ENCODE measurements at regions not wholly inside any gene's neighbourhood (a gene's known extent, or its start where the extent isn't known, plus 50 kb on each side); places are given as distances from the start of the nearest gene placed in this dataset.

DNA sequence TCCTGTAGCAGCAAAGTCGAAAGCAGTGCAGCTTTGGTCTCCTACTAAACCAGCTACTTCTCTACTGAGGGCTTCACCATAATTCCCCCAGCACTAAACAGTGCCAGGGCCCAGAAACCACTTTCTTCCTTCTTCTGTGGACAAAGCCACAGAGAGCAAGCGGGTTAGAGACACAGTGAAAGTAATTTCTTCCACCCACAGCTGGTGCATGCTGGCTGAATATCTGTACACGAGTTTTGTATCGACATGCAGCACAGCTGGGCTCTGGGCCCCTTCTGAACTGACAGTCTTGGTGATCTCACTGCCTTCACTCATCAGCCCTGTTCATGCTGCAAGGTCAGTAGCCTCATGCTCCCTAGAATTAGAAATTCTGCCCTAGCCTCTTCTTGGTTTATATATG lies 74.0 kb upstream of the SULT1C3 start:
- POLR2A ChIA-PET = no interaction called here
- 0% methylated on average over 4 of the region's 4 CpGs for WGBS (ENCODE audit: missing lambda C conversion rate)
- Histone ChIP-seq H3K27ac (no peak overlapping the region), H3K4me3 (no peak overlapping the region), H3K9me3 (no peaks in the 10 kb centered on the region), H3K4me1 (no peaks in the 10 kb centered on the region), H3K4me2 (no peak overlapping the region)
- TF ChIP-seq CEBPB (IDR thresholded peaks at IDR 0.05) (no peak), NPAS2 (CRISPR knock-in tag; IDR thresholded peaks at IDR 0.05; ENCODE audit: borderline replicate concordance) (no peak), RNF2 (IDR thresholded peaks at IDR 0.05; ENCODE audit: borderline replicate concordance, low read depth) (no peak), SMC3 (IDR thresholded peaks at IDR 0.05) (no peak), BHLHE40 (IDR thresholded peaks at IDR 0.05; ENCODE audit: low read depth, low read length) (no peak), POLR2A (IDR thresholded peaks at IDR 0.05; ENCODE audit: low read length) (no peak), ESRRA (IDR thresholded peaks at IDR 0.05; ENCODE audit: borderline replicate concordance, low read length) (no peak), ZC3H11A (IDR thresholded peaks at IDR 0.05) (no peak), FOSB (CRISPR knock-in tag; IDR thresholded peaks at IDR 0.05) (no peak), MAFK (IDR thresholded peaks at IDR 0.05; ENCODE audit: partially characterized antibody) (no peak), JUNB (IDR thresholded peaks at IDR 0.05) (no peak)
- TF ChIP-seq, protein P1, sequence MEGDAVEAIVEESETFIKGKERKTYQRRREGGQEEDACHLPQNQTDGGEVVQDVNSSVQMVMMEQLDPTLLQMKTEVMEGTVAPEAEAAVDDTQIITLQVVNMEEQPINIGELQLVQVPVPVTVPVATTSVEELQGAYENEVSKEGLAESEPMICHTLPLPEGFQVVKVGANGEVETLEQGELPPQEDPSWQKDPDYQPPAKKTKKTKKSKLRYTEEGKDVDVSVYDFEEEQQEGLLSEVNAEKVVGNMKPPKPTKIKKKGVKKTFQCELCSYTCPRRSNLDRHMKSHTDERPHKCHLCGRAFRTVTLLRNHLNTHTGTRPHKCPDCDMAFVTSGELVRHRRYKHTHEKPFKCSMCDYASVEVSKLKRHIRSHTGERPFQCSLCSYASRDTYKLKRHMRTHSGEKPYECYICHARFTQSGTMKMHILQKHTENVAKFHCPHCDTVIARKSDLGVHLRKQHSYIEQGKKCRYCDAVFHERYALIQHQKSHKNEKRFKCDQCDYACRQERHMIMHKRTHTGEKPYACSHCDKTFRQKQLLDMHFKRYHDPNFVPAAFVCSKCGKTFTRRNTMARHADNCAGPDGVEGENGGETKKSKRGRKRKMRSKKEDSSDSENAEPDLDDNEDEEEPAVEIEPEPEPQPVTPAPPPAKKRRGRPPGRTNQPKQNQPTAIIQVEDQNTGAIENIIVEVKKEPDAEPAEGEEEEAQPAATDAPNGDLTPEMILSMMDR (IDR thresholded peaks at IDR 0.05) = no peak
- TF ChIP-seq, protein P2, sequence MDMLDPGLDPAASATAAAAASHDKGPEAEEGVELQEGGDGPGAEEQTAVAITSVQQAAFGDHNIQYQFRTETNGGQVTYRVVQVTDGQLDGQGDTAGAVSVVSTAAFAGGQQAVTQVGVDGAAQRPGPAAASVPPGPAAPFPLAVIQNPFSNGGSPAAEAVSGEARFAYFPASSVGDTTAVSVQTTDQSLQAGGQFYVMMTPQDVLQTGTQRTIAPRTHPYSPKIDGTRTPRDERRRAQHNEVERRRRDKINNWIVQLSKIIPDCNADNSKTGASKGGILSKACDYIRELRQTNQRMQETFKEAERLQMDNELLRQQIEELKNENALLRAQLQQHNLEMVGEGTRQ (IDR thresholded peaks at IDR 0.05) = no peak
- ATAC-seq (no peak), FAIRE-seq (no peak), DNase-seq (ENCODE audit: low read depth in 1 of 2, low spot score in 1 of 2) (no peak)
- CTCF ChIA-PET = no interaction called here

DNA sequence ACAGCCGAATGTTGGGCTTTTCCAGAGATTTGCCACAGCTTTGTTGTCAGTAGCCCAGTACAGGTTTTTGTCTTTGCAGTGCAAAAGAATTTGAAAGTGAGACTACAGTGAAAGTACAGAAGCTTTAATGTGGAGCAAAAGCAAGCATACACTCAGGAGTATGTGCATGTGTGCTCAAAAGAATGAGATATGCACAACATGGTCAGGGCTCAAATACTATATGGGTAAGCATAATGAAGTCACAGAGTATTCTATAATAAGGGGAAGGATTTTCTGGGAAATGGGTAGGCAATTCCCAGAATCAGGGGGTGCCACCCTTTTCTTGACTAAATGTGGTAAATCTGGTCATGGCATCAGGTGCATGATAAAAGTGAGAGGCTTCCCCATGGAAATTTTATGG lies 72.1 kb upstream of the SULT1C3 start:
- WGBS (ENCODE audit: missing lambda C conversion rate) = 0% methylated on average over 1 of the region's 1 CpG
- FAIRE-seq (no peak), ATAC-seq (no peak), DNase-seq (ENCODE audit: low read depth in 1 of 2, low spot score in 1 of 2) (no peak)
- CTCF ChIA-PET = interaction anchor here (1.1 kb wide), 1 partner anchor 232 kb away, joined by 4 read pairs; no protein-coding TSS in a partner anchor
- no peak overlapping the region for H3K4me2 ChIP-seq
- no peak overlapping the region for H3K27ac ChIP-seq
- H3K4me3 ChIP-seq = no peak overlapping the region
- H3K4me1 ChIP-seq = no peaks in the 10 kb centered on the region
- POLR2A ChIA-PET = no interaction called here
- H3K9me3 ChIP-seq = no peaks in the 10 kb centered on the region
- TF ChIP-seq, protein P3, sequence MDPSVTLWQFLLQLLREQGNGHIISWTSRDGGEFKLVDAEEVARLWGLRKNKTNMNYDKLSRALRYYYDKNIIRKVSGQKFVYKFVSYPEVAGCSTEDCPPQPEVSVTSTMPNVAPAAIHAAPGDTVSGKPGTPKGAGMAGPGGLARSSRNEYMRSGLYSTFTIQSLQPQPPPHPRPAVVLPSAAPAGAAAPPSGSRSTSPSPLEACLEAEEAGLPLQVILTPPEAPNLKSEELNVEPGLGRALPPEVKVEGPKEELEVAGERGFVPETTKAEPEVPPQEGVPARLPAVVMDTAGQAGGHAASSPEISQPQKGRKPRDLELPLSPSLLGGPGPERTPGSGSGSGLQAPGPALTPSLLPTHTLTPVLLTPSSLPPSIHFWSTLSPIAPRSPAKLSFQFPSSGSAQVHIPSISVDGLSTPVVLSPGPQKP (IDR thresholded peaks at IDR 0.05; ENCODE audit: low read depth, low read length) = no peak
- TF ChIP-seq, protein P2 (IDR thresholded peaks at IDR 0.05) = no peak
- TF ChIP-seq HOXB5 (CRISPR knock-in tag; IDR thresholded peaks at IDR 0.05) (no peak), ESRRA (IDR thresholded peaks at IDR 0.05; ENCODE audit: borderline replicate concordance, low read length) (no peak), FOSL2 (IDR thresholded peaks at IDR 0.05) (no peak), FOSL2 (CRISPR knock-in tag; IDR thresholded peaks at IDR 0.05) (no peak), MAFK (IDR thresholded peaks at IDR 0.05; ENCODE audit: partially characterized antibody) (no peak), CBX8 (IDR thresholded peaks at IDR 0.05) (no peak), HOXB13 (CRISPR knock-in tag; IDR thresholded peaks at IDR 0.05; ENCODE audit: low read depth) (no peak), EP300 (IDR thresholded peaks at IDR 0.05) (no peak), NFE2L2 (conservative IDR thresholded peaks at IDR 0.05; ENCODE audit: low read length) (no peak)
- TF ChIP-seq, protein P1 (IDR thresholded peaks at IDR 0.05) = no peak
- TF ChIP-seq, protein P4, sequence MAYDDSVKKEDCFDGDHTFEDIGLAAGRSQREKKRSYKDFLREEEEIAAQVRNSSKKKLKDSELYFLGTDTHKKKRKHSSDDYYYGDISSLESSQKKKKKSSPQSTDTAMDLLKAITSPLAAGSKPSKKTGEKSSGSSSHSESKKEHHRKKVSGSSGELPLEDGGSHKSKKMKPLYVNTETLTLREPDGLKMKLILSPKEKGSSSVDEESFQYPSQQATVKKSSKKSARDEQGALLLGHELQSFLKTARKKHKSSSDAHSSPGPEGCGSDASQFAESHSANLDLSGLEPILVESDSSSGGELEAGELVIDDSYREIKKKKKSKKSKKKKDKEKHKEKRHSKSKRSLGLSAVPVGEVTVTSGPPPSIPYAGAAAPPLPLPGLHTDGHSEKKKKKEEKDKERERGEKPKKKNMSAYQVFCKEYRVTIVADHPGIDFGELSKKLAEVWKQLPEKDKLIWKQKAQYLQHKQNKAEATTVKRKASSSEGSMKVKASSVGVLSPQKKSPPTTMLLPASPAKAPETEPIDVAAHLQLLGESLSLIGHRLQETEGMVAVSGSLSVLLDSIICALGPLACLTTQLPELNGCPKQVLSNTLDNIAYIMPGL (CRISPR knock-in tag; IDR thresholded peaks at IDR 0.05; ENCODE audit: borderline replicate concordance) = no peak
